ENCODE measurements at regions not wholly inside any gene's neighbourhood (a gene's known extent, or its start where the extent isn't known, plus 50 kb on each side); places are given as distances from the start of the nearest gene placed in this dataset.

DNA sequence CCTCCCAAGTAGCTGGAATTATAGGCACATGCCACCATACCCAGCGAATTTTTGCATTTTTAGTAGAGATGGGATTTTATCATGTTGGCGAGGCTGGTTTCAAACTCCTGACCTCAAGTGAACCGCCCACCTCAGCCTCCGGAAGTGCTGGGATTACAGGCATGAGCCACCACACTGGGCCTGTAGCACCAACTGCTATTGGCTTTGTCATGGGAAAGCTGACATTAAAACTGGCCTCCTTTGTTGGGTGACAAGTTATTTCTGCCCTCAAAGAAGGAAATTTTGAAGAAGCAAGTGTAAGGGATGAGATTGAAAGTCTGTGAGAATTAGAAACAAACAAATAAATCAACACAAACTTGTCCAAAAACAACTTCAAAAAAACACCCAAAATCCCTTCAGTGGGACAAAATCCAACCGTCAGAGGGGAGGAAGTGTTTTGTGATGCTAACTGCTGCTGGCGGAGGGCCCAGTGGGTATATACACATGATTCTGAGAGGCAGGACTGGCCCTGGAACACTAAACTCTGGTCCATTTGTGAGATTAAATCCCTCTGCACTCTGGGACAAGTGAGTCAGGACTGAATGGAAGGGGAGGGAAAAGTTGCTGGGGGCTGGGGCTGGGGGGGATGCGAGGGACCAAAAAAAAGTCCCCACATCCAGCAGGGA is 87.5 kb upstream of the NAA20 start:
- TF ChIP-seq POLR2A (IDR thresholded peaks at IDR 0.05; ENCODE audit: low read length), result no peak
- TF ChIP-seq GATA1 (IDR thresholded peaks at IDR 0.05; ENCODE audit: low read depth, low read length), result no peak
